Stimulated activated CD4-positive, alpha-beta T cell treated with anti-CD3 and anti-CD28 coated beads, Interleukin-15, amount 100 ng/mL, for 24 hours (primary cell): ENCODE measurements at regions not wholly inside any gene's neighbourhood (a gene's known extent, or its start where the extent isn't known, plus 50 kb on each side); places are given as distances from the start of the nearest gene placed in this dataset.
A peak's percentile ranks its signal among the peaks of the same experiment; 100 is the strongest.
"Not testable (repeated sequence)": the region's sequence is repeated elsewhere in the genome, so short reads cannot be mapped to it uniquely, and the experiment has no call there.

Source experiments
- DNase-seq: peaks from one replicate; pipeline ENCODE4 v3.0.0-alpha.2; 2020

GRCh38 chr6:135555550-135555949 is 58.0 kb upstream of the AHI1 start:
- DNase-seq, result no peak

- DNase-seq, result no peak
Measured at GRCh38 chr6:135557582-135557981, 60.0 kb upstream of the AHI1 start.

DNA sequence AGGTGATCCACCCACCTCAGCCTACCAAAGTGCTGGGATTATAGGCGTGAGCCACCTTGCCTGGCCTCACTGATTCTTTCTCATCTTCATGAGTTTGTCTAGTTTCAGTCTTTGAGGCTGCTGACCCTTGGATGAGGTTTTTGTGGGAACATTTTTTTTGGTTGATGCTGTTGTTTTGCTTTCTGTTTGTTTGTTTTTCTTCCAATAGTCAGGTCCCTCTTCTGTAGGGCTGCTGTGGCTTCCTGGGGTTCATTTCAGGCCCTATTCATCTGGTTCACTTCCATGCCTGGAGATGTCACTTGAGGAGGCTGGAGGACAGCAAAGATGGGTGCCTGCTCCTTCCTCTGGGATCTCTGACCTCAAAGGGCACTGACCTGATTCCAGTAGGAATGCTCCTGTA is 68.1 kb upstream of the AHI1 start:
- DNase-seq, result not testable (repeated sequence)

DNA sequence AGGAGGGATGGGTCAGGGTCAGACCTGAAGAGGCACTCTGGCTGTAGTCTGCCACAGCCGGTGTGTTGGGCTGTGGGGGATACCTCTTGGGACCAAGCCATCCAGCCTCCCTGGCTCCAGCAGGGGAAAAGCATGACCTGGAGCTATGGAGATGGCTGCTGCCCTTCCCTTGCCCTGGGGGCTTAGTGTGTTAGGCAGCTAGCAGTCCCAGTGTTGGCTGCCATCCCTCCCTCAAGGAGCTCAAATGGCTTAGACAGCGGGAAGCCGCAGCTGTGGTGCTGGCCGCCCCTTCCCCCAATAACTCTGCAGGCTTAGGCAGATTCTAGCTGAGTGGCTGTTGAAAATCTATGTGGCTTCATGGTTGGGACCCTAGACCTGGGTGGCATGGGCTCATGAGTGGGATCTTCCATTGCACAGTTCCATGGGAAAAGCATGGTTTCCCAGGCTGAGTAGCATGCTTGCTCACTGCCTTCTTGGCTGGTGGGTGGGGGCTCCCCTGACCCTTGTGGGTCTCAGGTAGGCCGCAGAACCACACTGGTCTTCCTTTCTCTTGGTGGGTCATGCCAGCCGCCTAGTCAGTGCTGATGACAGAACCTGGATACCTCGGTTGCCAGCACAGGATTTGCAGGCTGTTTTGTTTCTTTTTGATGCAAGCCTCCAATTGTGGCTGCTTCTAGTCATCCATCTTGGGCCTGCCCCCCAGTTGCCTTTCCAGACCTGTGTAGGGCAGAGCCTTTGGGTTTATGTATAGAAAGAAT is 69.0 kb upstream of the AHI1 start:
- DNase-seq, result no peak

DNA sequence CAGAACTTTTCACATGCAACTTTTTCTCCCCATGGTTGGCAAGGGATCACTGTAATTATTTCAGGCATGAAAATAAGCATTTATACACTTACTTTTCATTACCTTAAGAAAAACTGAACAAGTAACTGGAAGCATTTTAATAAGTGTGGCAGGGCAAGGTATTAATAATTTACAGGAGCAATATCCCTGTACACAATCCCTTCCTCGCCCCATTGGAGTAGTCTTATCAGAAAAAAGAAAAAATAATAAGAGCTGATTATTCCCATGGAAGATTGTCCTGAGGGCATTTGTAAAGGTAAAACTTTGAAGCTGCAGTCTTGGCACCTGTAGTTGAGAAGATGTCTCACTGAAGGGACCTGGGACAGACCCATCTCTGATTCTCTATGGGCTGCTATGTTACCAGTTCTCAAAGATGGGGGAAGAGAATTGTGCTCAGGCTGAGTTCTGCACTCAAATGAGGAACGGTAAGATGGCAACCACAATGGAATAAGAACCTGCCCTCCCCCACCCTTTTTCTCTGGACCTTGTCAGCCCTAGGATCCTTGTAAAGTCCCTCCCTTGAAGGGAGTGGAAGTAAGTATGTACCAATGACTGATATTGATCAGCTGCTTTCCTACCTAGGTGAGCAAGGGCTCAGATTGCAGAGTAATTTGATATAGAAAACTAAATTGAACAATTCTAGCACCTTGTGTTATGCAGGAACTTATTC is 70.0 kb upstream of the AHI1 start:
- no peak for DNase-seq

DNA sequence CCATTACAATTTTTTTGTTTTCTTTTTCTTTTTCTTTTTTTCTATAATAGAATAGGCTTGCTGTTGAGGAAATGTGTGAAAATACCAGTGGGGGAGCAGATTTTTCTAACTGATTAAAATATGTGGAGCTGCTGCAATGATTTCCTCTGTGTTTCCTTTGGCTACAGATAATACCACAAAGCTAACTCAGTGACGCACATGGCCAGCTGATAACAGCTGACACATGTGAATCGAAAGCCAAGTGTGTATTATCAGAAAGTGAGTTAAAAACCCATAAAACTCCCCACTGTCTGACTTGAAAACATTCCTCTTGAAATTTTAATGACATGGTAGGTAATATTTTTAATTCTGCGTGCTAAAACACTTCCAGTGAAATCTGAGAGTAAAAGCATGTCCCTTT is 70.8 kb upstream of the AHI1 start:
- peak; percentile 64 for DNase-seq

- no peak for DNase-seq
Measured at GRCh38 chr6:135572051-135572450, 74.5 kb upstream of the AHI1 start.

GRCh38 chr6:135575629-135576028 is 78.1 kb upstream of the AHI1 start:
- DNase-seq, result no peak

GRCh38 chr6:135576055-135576454 is 78.5 kb upstream of the AHI1 start:
- no peak for DNase-seq

DNA sequence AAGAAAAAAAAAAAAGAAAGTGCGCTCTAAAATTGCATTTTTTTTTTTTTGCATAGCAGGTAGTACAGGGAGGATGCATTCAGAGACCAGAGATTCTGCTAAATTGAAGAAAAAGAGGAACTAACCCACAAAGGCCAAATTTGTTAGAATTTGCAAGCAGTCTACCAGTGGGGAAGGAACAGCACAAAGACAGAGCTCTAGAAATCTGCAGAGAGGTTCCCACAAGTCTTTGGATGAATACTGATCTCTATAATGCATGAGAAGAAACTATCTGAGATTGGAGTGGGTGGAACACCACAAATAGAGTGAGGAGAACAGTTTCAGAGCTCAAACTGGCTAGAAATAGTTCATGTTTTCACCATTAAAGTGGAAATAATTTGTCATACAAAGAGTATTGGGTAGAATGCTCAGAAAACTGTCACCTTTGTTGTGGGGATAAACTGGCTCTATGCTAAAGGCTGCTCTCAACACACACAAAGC is 79.6 kb upstream of the AHI1 start:
- no peak for DNase-seq

- DNase-seq, result no peak
Measured at GRCh38 chr6:135578976-135579375, 81.4 kb upstream of the AHI1 start.

DNA sequence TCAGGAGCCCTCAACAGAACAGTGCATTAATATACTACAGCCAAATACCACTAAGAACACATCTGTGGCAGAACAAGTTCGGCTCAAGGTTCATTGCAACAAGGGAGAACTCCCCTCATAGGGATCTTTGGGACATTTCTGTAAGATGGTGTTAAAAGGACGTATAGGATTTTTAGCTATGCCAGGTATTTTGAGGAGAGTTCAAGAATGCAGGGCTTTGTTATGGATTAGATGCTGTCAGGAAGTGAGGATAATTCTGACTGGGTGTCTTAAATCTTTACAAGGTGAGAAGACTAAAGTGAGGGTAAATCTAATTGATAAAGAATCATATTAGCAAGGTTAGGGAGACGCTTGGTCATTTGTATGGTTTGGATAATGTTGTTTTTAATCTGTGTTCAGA is 83.7 kb upstream of the AHI1 start:
- no peak for DNase-seq

DNA sequence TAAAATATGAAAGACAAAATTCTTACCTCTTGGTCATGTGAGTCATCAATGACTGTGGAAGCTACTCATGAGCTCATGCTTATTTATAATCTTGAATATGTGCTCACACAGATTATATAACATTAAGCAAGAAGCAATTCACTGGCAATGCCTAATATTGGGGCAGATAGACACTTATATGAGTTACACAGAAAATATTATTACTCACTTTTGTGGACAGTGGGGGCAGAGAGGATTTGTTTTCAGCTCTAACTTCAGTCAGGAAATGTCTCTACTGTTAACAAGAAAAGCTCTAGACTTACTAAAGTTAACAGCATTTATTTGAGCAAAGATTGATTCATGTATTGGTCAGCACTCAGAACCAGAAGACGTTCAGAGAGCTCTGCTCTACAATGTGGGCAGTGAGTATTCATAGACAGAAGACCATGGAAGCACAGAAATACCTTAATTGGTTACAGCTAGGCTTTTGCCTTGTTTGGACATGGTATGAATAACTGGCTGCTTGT is 85.8 kb upstream of the AHI1 start:
- DNase-seq, result no peak

DNA sequence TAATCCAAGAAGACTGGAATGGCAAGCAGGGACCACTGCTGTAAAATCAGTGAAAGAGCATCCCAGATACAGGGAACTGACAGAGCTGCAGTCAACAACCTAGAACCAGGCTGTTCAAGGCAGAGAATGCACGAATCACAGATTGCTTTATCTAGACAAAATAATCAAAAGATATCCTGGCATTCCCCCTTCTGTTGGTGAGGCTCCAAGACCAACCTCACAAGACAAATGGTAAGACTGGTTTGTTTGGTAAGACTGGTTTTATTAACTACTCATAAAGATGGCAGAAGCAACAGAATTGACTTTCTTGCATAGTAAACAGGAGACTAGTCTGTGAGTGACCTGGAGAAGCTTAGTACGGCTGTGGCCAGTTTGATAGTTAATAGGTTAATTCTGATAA is 88.8 kb upstream of the AHI1 start:
- no peak for DNase-seq

DNA sequence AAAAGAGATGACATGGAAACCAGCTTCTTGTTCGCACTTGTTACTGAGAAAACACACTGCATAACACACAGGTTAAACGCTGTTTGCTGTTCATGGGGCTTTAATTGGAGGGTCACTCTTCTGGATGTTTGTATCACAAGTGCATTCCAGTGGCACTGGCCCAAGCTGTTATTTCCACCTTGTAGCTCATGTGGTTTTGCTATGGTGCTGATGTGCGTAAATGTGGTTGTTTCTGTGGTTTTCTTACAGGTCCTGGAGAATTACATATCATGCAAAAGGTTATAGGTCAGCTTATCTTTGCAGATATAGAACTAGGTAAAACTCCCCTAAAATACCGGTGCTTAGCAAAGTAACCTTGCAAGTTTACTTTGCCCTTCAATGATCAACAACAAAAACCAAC is 89.3 kb upstream of the AHI1 start:
- peak; percentile 46 for DNase-seq

GRCh38 chr6:135592276-135592675 is 94.7 kb upstream of the AHI1 start:
- no peak for DNase-seq

DNA sequence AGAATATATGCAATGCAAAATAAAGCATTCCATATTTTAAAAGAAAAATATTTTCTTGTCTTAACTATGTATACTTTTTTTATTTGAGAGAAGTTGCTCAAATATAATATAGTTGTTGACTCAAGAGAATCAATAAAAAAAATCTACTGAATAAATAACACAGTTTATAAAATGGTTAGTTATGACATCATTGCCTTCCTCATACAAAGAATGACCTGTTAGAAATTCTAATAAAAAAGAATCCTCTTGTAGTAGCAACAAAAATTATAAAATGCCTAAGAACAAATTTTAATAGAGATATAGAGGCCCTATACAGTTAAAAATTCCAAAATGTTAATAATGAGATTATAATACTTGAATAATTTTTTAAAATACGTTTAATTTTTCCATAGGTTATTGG is 96.5 kb upstream of the AHI1 start:
- no peak for DNase-seq

GRCh38 chr6:135600086-135600702 is 102.7 kb upstream of the AHI1 start:
- DNase-seq, result no peak

- no peak for DNase-seq
Measured at GRCh38 chr6:135600931-135601330, 103.4 kb upstream of the AHI1 start.

DNA sequence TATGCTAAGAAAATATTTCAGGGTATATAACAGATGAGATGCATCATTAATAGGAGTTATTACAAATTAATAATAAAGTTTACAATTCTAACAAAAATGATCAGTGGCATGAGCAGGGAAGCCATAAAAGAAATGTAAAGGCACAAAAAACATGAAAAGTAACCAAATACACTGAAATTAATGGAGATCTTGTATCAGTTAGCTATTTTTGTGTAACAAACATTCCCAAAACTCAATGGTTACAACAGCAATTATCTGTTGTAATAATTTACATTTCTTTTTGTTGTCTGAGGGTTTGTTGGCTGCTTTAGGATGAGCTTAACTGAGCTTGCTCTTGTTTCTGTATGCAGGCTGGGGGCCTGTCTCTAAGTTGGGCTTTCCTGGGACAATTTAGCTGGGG is 104.3 kb upstream of the AHI1 start:
- no peak for DNase-seq

GRCh38 chr6:135603249-135603648 is 105.7 kb upstream of the AHI1 start:
- no peak for DNase-seq

- DNase-seq, result no peak
Measured at GRCh38 chr6:135604035-135604860, 106.7 kb upstream of the AHI1 start.

- no peak for DNase-seq
Measured at GRCh38 chr6:135605278-135605790, 107.8 kb upstream of the AHI1 start.
